Gastrocnemius medialis (tissue), 4 donors: ENCODE measurements at regions not wholly inside any gene's neighbourhood (a gene's known extent, or its start where the extent isn't known, plus 50 kb on each side); places are given as distances from the start of the nearest gene placed in this dataset.

ENCODE experiments used
- CTCF ChIP-seq, 5 experiments: fragments of 450-650 bp in 3 of 5; fragments of 200-600 bp in 2 of 5; sonication (generic) in 2 of 5; IDR thresholded peaks in 4 of 5; conservative IDR thresholded peaks in 1 of 5; 1 replicate in 4 of 5; 2 replicates in 1 of 5; pipeline ENCODE4 v1.5.1; 2016 to 2019; ENCODE audit warnings: antibody characterized with exemption in 5 of 5, mild to moderate bottlenecking in 3 of 5, moderate library complexity in 3 of 5
- POLR2A ChIP-seq, 2 donors: fragments of 450-650 bp; IDR thresholded peaks; one replicate each; pipeline ENCODE4 v1.6.1; 2017; ENCODE audit warnings: antibody characterized with exemption in 2 of 2, mild to moderate bottlenecking in 2 of 2, moderate library complexity in 2 of 2

GRCh38 chr9:29282121-29282520, 1708.8 kb upstream of the C9orf72 start:
- TF ChIP-seq CTCF (IDR thresholded peaks at IDR 0.05 in 4 of 5, conservative IDR thresholded peaks at IDR 0.05 in 1 of 5) (no peak), POLR2A (IDR thresholded peaks at IDR 0.05) (no peak)
